ENCODE measurements at regions not wholly inside any gene's neighbourhood (a gene's known extent, or its start where the extent isn't known, plus 50 kb on each side); places are given as distances from the start of the nearest gene placed in this dataset.

DNA sequence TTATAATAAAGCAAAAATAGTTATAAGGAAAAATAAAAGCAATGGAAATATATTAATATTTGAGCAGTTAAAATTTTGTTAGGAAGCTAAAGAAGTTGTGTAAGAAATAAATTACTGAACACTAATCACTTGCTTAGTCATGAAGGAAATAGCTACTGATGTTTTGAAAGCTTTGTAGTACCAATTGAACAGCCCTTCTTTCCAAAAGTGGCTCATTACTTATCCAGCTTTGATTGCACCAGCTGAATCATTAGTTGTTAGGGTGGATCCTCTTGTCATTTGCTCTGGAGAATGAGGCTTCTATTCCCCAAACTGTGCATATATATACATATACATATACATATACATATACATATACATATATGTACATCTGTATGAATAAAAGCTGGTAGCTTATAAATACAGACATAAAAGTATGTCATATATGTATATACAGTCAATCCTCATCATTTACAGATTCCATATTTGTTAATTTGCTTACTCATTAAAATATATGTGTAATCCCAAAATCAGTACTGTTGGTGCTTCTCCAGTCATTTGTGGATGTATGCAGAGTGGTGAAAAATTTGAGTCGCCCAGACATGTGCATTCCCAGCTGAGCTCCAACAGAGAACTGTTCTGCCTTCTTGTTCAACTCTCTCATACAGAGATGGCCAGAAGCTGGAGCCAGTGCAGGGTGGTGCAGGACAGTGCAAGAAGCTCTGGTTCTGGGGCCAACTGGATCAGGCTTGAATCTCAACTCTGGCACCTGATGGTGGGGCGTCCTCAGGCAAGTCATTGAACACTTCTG is 214.1 kb downstream of the RPAP3 start:
- TF ChIP-seq POLR2AphosphoS5 (IDR thresholded peaks at IDR 0.05; ENCODE audit: low read depth, low read length) (no peak), TAF1 (IDR thresholded peaks at IDR 0.05; ENCODE audit: borderline replicate concordance, insufficient read depth, low read length) (no peak), SIN3A (IDR thresholded peaks at IDR 0.05; ENCODE audit: borderline replicate concordance, insufficient read depth, low read length) (no peak), FOXP2 (optimal IDR thresholded peaks at IDR 0.05; ENCODE audit: borderline replicate concordance, extremely low read depth, extremely low read length, insufficient read depth) (no peak)
- TF ChIP-seq, protein P1, sequence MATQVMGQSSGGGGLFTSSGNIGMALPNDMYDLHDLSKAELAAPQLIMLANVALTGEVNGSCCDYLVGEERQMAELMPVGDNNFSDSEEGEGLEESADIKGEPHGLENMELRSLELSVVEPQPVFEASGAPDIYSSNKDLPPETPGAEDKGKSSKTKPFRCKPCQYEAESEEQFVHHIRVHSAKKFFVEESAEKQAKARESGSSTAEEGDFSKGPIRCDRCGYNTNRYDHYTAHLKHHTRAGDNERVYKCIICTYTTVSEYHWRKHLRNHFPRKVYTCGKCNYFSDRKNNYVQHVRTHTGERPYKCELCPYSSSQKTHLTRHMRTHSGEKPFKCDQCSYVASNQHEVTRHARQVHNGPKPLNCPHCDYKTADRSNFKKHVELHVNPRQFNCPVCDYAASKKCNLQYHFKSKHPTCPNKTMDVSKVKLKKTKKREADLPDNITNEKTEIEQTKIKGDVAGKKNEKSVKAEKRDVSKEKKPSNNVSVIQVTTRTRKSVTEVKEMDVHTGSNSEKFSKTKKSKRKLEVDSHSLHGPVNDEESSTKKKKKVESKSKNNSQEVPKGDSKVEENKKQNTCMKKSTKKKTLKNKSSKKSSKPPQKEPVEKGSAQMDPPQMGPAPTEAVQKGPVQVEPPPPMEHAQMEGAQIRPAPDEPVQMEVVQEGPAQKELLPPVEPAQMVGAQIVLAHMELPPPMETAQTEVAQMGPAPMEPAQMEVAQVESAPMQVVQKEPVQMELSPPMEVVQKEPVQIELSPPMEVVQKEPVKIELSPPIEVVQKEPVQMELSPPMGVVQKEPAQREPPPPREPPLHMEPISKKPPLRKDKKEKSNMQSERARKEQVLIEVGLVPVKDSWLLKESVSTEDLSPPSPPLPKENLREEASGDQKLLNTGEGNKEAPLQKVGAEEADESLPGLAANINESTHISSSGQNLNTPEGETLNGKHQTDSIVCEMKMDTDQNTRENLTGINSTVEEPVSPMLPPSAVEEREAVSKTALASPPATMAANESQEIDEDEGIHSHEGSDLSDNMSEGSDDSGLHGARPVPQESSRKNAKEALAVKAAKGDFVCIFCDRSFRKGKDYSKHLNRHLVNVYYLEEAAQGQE (IDR thresholded peaks at IDR 0.05; ENCODE audit: insufficient read depth in 1 of 2, low read depth in 2 of 2, low read length in 2 of 2) = no peak

DNA sequence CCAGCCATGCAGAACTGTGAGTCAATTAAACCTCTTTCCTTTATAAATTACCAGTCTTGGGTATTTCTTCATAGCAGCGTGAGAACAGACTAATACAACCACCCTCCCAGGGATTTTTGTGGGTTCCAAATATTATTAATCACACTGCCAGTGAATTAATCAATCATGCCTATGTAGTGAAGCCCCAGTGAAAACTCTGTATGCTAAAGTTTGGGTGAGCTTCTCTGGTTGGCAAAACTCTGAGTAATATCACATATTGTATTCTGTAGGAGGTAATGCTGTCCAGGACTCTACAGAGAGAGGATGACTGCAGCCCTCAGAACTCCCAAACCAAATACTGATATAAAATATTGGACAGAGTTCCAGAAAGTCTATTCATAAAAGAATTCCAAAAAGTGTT is 216.9 kb downstream of the RPAP3 start:
- TF ChIP-seq SIN3A (IDR thresholded peaks at IDR 0.05; ENCODE audit: borderline replicate concordance, insufficient read depth, low read length) = no peak
- no peak for TF ChIP-seq POLR2AphosphoS5 (IDR thresholded peaks at IDR 0.05; ENCODE audit: low read depth, low read length)
- TF ChIP-seq FOXP2 (optimal IDR thresholded peaks at IDR 0.05; ENCODE audit: borderline replicate concordance, extremely low read depth, extremely low read length, insufficient read depth) = no peak
- TF ChIP-seq TAF1 (IDR thresholded peaks at IDR 0.05; ENCODE audit: borderline replicate concordance, insufficient read depth, low read length) = no peak
- TF ChIP-seq, protein P1 (IDR thresholded peaks at IDR 0.05; ENCODE audit: insufficient read depth in 1 of 2, low read depth in 2 of 2, low read length in 2 of 2) = no peak

DNA sequence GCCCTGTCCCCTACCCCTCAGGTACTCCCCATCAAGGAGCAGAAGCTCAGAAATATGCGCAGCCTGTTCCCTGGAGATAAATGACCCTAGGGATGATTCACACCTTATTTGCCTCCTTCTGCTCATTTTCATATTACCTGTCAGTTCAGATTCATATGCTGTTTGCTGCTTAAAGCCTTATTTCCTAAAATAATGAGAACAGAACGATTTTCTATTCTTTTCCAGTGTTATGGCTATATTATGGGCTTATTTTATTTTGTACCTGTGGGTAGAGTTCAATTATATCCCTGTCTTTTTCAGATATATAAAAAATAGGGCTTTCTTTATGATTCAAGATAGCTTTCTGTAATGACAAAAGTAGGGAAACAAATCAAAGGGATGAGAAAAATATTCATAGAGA is 224.8 kb downstream of the RPAP3 start:
- TF ChIP-seq FOXP2 (optimal IDR thresholded peaks at IDR 0.05; ENCODE audit: borderline replicate concordance, extremely low read depth, extremely low read length, insufficient read depth) (no peak), SIN3A (IDR thresholded peaks at IDR 0.05; ENCODE audit: borderline replicate concordance, insufficient read depth, low read length) (no peak), TAF1 (IDR thresholded peaks at IDR 0.05; ENCODE audit: borderline replicate concordance, insufficient read depth, low read length) (no peak), POLR2AphosphoS5 (IDR thresholded peaks at IDR 0.05; ENCODE audit: low read depth, low read length) (no peak)
- TF ChIP-seq, protein P1 (IDR thresholded peaks at IDR 0.05; ENCODE audit: insufficient read depth in 1 of 2, low read depth in 2 of 2, low read length in 2 of 2) = no peak

DNA sequence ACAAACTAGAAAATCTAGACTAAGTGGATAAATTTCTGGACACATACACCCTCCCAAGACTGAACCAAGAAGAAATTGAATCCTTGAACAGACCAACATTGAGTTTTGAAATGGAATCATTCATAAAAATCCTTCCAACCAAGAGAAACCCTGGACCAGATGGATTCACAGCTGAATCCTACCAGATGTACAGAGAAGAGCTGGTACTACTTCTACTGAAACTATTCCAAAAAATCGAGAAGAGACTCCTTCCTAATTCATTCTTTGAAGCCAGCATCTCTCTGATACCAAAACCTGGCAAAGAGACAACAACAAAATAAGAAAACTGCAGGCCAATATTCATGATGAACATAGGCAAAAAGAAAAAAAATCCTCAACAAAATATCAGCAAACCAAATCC is 227.4 kb downstream of the RPAP3 start:
- TF ChIP-seq TAF1 (IDR thresholded peaks at IDR 0.05; ENCODE audit: borderline replicate concordance, insufficient read depth, low read length) (no peak), FOXP2 (optimal IDR thresholded peaks at IDR 0.05; ENCODE audit: borderline replicate concordance, extremely low read depth, extremely low read length, insufficient read depth) (no peak), POLR2AphosphoS5 (IDR thresholded peaks at IDR 0.05; ENCODE audit: low read depth, low read length) (no peak), SIN3A (IDR thresholded peaks at IDR 0.05; ENCODE audit: borderline replicate concordance, insufficient read depth, low read length) (no peak)
- TF ChIP-seq, protein P1 (IDR thresholded peaks at IDR 0.05; ENCODE audit: insufficient read depth in 1 of 2, low read depth in 2 of 2, low read length in 2 of 2) = no peak
